HG02798 (cell line): ENCODE measurements at regions not wholly inside any gene's neighbourhood (a gene's known extent, or its start where the extent isn't known, plus 50 kb on each side); places are given as distances from the start of the nearest gene placed in this dataset.
"Not testable (repeated sequence)": the region's sequence is repeated elsewhere in the genome, so short reads cannot be mapped to it uniquely, and the experiment has no call there.

Source experiments
- ATAC-seq: cut with Tn5 transposase; IDR thresholded peaks from one replicate; pipeline ENCODE4 v1.9.1; 2021; ENCODE audit warnings: mild to moderate bottlenecking; ENCODE audit not compliant: unreplicated experiment, poor library complexity

DNA sequence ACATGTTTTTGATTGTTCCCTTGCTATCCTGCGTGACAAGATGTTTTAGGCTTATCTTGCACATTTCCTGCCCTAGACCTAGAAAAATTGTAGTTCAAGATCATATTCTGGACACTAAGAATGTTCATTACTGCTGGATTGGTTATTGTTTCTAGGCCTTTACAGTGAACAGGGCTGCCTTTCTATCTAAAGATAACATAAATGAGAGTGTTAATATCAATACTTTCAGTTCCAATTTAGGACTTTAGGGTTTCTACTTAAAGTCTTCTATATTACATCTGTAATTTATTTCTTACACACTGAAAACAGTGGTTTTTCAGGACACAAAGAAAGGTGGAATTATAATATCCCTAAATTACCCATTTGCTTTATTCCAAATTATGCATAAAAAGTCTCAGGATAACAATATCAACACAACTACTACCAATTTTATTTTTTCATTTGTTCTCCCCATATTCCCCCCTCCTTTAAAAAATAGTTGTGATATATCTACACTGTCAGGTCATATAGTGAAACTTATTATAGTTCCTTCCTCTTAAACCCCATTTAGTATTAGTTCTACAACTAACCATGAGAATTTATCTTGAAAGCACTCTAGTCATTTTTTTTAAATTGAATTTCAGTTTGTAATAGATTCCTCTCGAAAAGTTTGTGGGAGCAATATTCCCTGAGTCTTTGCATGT is 293.9 kb upstream of the RIOK2 start:
- peak; percentile 44 for ATAC-seq

DNA sequence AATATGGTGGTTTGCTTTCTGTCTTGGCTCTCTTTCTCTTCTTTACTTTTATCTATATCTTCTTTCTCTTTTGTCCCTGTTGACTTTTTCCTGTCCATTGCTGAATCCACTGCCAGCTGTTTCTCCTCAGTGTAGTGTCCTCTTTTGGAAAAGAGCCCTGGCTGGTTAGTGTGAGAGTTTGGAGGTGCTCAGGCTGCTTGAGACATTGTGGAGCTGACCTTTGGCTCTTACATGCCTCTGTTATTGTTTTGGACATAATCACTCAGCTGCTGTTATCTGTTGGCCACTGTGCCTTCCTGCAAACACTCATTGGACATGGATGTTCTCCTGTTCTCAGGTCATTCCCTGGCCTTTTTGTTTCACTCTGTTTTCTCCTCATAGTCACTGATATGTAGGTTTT is 295.4 kb upstream of the RIOK2 start:
- ATAC-seq = no peak

DNA sequence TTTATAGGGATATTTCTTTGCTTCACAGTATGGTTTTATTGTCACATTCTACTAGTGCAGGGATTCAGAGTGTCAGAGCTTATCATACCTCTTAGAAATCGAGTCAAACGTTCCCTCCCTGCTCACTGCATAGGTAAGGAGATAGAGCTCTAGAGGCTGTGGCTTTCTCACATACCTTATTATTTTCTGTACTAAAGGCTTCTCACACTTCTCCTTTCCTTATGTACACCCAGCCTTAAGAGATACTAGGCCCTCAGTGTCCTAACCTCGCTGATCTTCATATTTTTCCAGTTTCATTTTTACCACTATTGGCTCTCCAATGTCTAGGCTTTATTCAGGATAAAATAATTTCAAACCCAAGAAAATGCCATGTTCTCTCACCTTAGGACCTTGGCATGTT is 297.3 kb upstream of the RIOK2 start:
- peak; percentile 54 for ATAC-seq

DNA sequence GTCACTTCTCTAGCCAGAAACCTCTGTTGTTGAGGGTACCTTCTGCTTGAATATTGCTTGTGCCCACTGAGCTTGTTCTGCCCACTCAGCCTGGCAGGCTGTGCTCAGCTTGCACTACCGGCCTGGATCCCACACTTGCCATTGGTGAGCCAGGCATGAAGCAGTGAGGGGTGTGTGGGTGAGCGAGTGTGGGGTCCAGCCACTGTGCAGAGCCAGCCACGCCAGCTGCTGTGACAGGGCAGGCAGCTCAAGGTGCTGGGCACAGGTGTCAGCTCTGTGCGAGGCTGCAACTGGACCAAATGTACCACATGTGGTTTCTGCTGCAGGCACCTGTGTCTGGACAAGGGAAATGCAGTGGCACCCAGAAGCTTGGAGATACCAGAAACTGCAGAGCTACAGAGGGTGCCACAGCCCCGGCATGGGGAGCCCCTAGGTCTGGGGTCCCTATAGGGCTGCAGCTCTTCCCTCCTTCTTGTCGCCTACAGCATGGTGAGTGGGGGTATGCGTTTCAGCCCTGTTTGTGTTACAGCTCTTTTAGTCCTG is 305.1 kb upstream of the RIOK2 start:
- no peak for ATAC-seq

DNA sequence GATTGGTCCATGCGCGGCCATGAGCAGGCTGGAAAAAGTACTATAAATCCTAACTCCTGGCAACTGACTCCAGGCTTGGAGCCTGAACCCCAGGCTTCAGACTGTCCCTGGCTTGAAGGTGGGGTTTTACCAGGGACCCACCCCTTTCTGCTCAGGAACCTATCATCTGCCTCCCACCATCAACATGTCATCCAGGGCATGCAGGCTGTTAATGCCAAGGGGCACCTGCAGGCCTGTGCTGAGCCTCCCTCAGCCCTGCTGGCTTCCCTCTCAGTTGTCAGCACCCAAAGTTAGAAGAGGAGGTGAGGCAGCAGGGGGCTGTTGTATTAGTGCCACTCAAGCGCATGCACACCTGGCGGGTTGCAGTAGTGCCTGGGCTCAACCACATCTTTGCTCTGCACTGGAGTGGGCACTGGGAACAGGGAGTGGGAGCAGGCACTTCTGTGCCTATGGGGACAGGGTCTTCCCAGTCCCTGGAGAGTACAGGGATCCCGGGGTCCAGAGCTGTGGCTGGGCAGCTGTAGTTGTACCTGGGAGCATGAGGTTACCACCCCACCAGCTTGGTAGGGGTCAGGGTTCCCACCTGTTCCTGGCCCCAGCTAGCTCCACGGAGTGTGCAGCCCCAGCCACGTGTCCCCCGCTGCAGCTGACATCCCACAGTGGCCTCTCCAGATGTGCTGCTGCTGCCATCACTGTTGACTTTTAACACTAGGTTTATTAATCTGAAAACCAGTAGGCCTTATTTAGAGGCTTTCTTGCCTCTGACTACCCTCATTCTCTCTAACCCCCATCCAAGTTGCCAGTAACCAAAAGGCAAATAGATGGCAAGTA is 306.2 kb upstream of the RIOK2 start:
- no peak for ATAC-seq

DNA sequence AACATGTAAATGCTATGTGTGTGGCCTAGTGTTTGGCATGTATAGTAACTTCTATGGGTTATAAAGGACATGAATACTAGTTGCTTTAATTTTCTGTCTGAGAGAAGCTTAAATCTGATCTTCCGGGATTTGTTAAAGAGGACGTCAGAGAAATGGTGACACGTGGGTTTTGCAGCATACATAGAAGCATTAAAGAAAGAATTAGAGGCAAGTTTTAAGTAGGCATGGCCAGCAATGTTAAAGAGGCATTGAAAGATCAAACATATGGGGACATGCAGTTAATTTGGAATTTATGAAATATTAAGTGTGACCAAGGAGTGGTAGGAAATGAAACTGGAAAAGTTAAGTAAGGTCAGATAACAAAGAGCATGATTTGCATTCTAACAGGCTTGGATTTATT is 311.4 kb upstream of the RIOK2 start:
- no peak for ATAC-seq

DNA sequence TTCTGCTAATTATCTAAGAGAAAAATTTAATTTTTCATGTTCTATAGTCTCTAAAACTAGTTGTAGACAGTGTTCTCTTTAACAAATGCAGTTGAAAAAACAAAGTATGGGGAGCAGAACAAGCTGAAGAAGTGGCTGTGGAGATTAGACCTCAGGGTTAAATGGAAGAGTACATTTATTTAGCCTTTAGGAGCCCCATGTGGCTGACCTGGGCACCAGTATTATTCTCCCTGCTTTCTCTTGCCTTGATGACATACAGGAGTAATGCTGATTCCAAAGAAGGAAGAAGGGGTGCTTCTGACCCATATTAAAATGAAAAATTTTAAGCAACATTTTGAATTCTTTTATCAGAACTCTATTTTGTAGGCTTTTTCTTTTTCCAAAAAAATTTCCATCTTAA is 312.3 kb upstream of the RIOK2 start:
- no peak for ATAC-seq

DNA sequence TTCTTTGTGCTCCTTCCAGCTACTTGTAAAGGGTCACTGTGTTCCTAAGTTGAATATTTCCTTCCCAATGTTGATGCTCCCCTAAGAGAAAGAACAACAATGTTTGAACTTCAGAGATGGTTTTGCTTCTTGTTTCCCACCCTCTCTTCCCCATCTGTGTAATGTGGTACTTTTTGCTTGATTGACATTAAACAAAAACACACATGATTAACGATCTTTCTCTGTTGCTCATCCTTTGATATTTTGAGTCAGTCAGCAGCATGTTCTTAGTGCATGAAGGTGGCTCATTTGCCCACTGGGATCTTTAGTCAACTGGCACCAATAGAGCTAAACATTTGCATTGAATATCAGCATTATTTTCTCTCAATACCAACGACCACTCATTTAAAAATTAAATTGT is 313.0 kb upstream of the RIOK2 start:
- no peak for ATAC-seq

DNA sequence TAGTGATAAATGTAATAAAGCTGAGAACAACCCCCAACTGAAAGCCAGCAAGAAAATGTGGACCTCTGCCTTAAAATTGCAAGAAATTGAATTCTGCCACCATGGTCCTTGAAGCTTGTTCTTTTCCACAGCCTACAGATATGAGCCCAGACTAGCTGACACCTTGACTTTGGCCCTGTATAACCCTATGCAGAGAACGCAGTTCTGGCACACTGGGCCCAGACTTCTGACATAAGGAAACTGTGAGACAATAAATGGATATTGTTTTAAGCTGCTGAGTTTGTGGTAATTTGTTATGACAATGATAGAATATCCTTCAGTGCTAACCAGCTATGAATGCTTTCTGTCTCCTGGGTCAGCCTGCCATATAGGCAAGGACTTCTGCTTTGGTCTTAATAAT is 315.6 kb upstream of the RIOK2 start:
- no peak for ATAC-seq

DNA sequence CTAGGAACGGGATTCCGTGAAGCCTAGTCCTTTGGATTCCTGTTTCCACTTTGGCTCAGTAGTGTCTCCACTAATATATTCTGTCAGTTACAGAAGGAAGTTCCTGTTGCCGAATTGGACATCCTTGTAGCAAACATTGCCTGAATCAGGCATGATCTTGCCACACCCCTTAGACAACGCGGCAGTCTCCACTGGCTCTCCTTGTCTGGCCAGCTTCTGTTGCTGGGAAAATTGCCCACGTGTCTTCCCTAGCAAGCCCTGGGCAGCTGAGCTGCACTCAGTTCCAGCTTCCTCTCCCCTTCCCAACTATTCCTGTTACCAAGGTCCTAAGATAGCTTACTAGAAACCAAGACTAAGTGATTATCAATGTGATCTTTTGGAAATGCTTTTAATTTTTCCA is 316.6 kb upstream of the RIOK2 start:
- ATAC-seq = no peak

DNA sequence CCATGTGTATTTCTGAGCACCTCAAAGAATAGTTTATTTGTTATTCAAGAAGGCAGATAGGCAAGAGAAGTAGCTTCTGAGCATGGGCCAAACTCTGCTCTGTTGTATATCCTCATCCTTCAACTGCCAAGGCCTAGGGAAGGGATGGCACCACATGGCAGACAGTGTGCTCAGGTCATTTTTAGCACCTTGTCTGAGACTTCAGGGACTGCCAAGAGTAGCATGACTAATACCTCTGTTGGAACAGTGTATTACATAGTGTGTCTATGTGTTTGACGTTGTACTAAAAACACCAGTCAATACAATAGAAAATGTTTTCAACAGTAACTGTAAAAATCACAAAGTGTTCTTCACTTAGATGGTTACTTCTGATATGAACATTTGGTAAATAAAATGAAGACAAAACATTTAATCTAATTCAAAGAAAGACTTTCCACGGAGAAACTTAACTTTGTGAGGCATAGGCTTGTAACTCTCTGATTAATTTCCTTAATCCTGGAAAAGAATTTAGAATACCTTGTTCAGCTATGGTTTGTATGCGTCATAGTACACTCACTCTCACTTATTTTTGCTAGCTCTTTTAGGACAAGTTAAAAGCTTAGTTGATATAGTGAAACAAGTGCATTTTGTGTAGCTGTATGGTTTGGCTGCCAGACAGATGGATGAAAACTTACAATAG is 318.4 kb upstream of the RIOK2 start:
- ATAC-seq = no peak

DNA sequence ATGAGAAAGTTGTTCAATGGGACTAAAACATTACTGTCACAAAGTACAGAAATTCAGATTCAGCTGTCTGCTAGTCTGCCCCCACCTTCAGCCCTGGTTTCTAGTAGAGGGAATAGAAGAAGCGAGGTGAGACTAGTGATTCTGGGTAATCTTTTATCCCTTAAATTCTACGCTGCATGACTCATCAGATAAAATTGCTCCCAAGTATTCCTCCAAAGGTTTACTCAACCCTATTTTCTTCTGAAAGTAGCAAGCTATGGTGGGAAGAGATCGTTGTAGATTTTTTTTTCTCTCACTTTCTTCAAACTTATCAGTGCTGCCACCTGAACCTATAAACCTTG is 318.9 kb upstream of the RIOK2 start:
- ATAC-seq = no peak

DNA sequence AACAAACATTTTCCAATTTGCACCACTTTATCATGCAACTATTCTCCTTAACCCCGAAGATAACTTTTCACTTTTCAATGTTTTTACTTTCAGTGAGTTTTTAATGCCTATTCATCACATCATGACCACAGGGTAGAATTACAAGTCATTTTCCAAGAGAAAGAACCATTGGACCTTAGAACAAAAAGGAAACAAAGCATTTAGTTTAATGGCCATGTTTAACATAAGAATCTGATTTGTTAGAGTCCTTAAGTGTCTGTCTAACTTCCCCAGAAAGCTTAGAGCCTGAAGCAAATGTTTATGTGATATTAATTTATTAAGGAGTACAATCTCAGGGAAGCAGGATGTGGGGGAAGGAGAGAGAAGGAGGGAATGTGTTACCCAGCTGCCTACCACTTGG is 325.8 kb upstream of the RIOK2 start:
- no peak for ATAC-seq

DNA sequence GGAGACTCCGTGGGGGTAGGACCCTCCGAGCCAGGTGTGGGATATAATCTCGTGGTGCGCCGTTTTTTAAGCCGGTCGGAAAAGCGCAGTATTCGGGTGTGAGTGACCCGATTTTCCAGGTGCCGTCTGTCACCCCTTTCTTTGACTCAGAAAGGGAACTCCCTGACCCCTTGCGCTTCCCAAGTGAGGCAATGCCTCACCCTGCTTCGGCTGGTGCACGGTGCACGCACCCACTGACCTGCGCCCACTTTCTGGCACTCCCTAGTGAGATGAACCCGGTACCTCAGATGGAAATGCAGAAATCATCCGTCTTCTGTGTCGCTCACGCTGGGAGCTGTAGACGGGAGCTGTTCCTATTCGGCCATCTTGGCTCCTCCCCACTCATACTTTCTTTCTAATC is 336.5 kb upstream of the RIOK2 start:
- ATAC-seq = not testable (repeated sequence)

DNA sequence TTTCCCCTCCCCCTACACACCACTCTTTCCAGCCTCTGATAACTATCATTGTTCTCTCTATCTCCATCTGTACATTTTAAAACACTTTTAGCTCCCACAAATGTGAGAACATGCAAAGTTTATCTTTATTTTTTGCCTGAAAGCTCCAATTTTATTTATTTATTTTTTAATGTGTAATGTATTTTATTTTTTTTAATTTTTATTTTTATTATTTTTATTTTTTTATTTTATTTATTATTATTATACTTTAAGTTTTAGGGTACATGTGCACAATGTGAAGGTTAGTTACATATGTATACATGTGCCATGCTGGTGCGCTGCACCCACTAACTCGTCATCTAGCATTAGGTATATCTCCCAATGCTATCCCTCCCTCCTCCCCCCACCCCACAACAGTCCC is 340.3 kb upstream of the RIOK2 start:
- not testable (repeated sequence) for ATAC-seq

DNA sequence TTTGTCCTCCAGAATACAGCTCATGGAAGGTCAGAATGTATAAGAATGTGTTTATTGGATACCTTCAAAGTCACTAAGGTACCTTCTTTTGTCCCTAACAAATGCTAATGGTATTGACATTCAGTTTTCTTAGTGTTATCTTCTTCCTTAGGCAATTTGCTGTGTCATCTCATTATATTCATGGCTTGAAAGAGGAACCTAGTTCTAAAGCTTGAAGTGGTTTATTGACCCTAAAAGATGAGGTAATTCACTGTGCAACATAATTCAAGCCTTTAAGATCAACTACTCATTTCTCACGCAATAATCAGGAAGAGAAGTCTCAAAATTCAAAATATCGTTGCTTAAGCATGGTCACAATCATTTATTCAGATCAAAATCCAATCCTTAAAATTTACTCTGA is 342.7 kb upstream of the RIOK2 start:
- no peak for ATAC-seq

DNA sequence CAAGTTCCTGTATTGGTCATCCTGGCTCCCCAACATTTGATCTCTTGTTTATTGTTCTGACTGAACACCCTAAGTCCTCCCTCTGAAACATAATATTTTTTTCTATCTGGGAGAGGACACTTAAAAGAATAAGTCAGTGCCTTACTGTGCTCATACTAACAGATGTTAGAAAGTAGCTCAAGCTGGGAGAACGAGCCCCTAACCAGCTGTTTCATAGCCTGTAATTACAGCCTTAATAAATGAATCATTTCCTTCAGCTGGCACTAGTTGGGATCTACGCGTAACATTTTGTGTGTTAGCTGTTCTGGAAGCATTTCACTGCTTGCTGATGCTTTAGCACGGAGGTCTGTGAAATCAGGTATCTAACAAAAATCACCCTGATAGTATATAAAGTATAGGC is 345.9 kb upstream of the RIOK2 start:
- ATAC-seq = no peak

DNA sequence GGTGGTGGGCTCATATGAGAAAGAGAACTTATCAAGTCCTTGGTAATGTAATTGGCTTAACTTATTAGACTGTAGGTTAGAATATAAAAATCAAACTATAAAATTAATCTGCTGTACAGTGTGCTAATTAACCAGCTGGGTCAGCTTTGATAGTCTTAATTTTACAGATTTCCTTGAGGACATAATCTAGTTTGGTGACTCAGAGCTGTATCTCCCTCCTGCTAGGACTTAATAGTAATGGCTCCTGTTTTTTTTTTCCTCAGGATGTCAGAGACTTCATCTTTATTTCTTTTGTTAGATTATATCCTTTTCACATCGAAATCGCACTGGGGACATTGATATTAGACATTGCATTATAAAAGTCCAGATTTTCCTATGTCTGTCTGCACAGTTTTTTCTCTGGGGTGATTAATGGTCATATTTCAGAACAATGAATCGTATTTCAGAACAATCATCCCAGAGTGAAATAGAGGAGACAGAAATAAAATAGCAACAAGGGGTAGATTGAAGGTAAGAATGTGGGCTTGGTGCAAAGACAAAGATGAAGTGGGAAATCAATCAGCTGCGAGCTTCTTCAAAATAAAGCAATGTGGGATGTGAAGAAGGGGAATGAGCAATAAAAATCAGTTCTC is 346.4 kb upstream of the RIOK2 start:
- no peak for ATAC-seq

DNA sequence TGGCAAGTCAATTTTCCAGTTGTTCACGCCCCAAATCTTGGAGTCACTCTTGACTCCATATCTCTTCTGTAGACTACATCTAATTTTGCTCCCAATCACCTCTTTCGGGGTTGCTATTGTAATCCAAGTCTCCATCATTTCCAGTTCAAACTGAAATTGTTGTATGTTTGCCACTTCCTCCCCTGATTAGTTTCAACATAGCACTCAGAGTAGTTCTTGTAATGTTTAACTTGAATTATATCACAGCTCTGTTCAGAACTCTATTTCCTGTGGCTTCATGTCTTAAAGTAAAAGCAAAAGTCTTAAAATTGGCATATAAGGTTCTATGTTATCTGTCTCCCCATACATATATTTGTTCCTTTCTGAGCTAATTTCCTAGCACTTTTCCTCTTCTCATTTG is 348.5 kb upstream of the RIOK2 start:
- peak; percentile 62 for ATAC-seq

DNA sequence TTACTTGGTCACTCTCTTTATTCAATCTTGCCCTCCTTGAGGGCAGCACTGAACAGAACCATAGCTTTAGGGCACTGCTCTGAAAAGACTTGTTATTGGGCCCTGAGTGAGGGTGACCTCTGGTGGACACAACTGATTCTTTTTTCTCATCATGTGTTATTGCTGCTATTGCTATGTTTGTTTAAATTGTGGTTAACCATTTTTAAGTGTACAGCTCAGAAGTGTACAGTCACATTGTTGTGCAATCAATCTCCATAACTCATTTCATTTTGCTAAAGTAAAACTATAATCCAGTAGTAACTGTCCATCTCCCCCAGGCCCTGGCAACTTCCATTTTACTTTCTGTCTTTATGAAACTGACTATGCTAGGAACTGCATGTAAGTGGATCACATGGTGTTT is 351.1 kb upstream of the RIOK2 start:
- peak; percentile 80 for ATAC-seq

DNA sequence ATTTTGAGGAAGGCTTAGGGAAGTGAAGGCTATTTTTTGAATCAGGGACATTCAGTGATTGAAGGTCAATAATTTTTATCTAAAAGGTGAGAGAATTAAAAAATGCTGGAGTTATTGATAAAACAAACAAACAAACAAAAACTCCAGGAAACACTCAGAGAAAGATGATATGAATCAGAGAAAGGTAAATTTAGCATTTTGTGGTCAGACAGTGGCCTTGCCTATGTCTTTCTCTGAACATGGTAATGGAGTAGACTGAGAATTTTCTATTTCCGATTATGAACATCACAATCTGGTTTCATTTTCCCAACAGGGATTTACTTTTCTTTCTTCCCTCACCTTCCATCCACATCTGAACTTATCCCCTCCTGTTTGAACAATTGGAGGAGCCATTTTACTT is 353.6 kb upstream of the RIOK2 start:
- no peak for ATAC-seq
